Dedifferentiated amniotic fluid mesenchymal stem cell (primary cell): ENCODE measurements at regions not wholly inside any gene's neighbourhood (a gene's known extent, or its start where the extent isn't known, plus 50 kb on each side); places are given as distances from the start of the nearest gene placed in this dataset.

Experiments
- DNase-seq: peaks from one replicate; pipeline ENCODE4 v3.0.0-alpha.2; 2016; ENCODE audit errors: extremely low spot score

- DNase-seq, result no peak
Measured at GRCh38 chr4:152269448-152270191, 266.3 kb downstream of the FBXW7 start.

GRCh38 chr4:152267811-152268210, 268.1 kb downstream of the FBXW7 start:
- DNase-seq, result no peak

GRCh38 chr4:152266831-152267480, 268.9 kb downstream of the FBXW7 start:
- no peak for DNase-seq

- no peak for DNase-seq
Measured at GRCh38 chr4:152265149-152265621, 270.7 kb downstream of the FBXW7 start.

GRCh38 chr4:152264106-152264505, 271.8 kb downstream of the FBXW7 start:
- no peak for DNase-seq

- DNase-seq, result no peak
Measured at GRCh38 chr4:152259866-152260265, 276.0 kb downstream of the FBXW7 start.

GRCh38 chr4:152258804-152259708, 276.8 kb downstream of the FBXW7 start:
- DNase-seq, result peak; percentile 33

GRCh38 chr4:152258391-152258790, 277.5 kb downstream of the FBXW7 start:
- no peak for DNase-seq

- no peak for DNase-seq
Measured at GRCh38 chr4:152257601-152258066, 278.3 kb downstream of the FBXW7 start.

- DNase-seq, result no peak
Measured at GRCh38 chr4:152256996-152257395, 278.9 kb downstream of the FBXW7 start.

GRCh38 chr4:152255437-152255836, 280.5 kb downstream of the FBXW7 start:
- no peak for DNase-seq

- DNase-seq, result no peak
Measured at GRCh38 chr4:152248347-152248746, 287.5 kb downstream of the FBXW7 start.

GRCh38 chr4:152247271-152247975, 288.5 kb downstream of the FBXW7 start:
- DNase-seq, result no peak

- no peak for DNase-seq
Measured at GRCh38 chr4:152246659-152247058, 289.2 kb downstream of the FBXW7 start.

GRCh38 chr4:152245680-152246079, 290.2 kb downstream of the FBXW7 start:
- DNase-seq, result no peak

- no peak for DNase-seq
Measured at GRCh38 chr4:152244659-152245058, 291.2 kb downstream of the FBXW7 start.

GRCh38 chr4:152243896-152244595, 291.8 kb downstream of the FBXW7 start:
- no peak for DNase-seq

- no peak for DNase-seq
Measured at GRCh38 chr4:152243206-152243605, 292.7 kb downstream of the FBXW7 start.

- no peak for DNase-seq
Measured at GRCh38 chr4:152240232-152240631, 295.7 kb downstream of the FBXW7 start.

- DNase-seq, result no peak
Measured at GRCh38 chr4:152239216-152239615, 296.7 kb downstream of the FBXW7 start.

- no peak for DNase-seq
Measured at GRCh38 chr4:152236519-152237056, 299.3 kb downstream of the FBXW7 start.
